ENCODE measurements at regions not wholly inside any gene's neighbourhood (a gene's known extent, or its start where the extent isn't known, plus 50 kb on each side); places are given as distances from the start of the nearest gene placed in this dataset.

- CTCF ChIA-PET, result no interaction called here
- H3K27ac Mint-ChIP-seq, result no peak overlapping the region
- DNase-seq (ENCODE audit: low spot score), result no peak
- H3K36me3 Mint-ChIP-seq, result no peaks in the 10 kb centered on the region
- POLR2A ChIA-PET, result no interaction called here
- H3K9me3 Mint-ChIP-seq, result no peaks in the 10 kb centered on the region
- H3K4me3 Mint-ChIP-seq, result no peak overlapping the region
- no peaks in the 10 kb centered on the region for H3K4me1 Mint-ChIP-seq
- no peaks in the 10 kb centered on the region; the same call in 1 of the 2 replicates for H3K27me3 Mint-ChIP-seq (ENCODE audit: low read depth)
- ATAC-seq, result no peak
- no peak for TF ChIP-seq E2F5 (CRISPR knock-in tag; IDR thresholded peaks at IDR 0.05)
- no peak for TF ChIP-seq NFATC4 (CRISPR knock-in tag; IDR thresholded peaks at IDR 0.05)
- no peak for TF ChIP-seq ZNF396 (CRISPR knock-in tag; IDR thresholded peaks at IDR 0.05; ENCODE audit: borderline replicate concordance)
- TF ChIP-seq ZNF416 (CRISPR knock-in tag; IDR thresholded peaks at IDR 0.05), result no peak
- no peak for TF ChIP-seq ETV6 (CRISPR knock-in tag; IDR thresholded peaks at IDR 0.05)
- TF ChIP-seq IRF1 (CRISPR knock-in tag; IDR thresholded peaks at IDR 0.05), result no peak
- no peak for TF ChIP-seq TCF7 (CRISPR knock-in tag; IDR thresholded peaks at IDR 0.05; ENCODE audit: low read depth)
- TF ChIP-seq ESRRA (CRISPR knock-in tag; IDR thresholded peaks at IDR 0.05; ENCODE audit: borderline replicate concordance), result no peak
- TF ChIP-seq NR3C1 (CRISPR knock-in tag; conservative IDR thresholded peaks at IDR 0.05; ENCODE audit: low read depth), result no peak
- no peak for TF ChIP-seq GRHL2 (CRISPR knock-in tag; IDR thresholded peaks at IDR 0.05; ENCODE audit: insufficient replicate concordance, severe bottlenecking)
- no peak for TF ChIP-seq ZNF425 (CRISPR knock-in tag; conservative IDR thresholded peaks at IDR 0.05)
- no peak for TF ChIP-seq ZNF138 (CRISPR knock-in tag; conservative IDR thresholded peaks at IDR 0.05)
These were observed 122.1 kb upstream of the DYNLRB2 start for GRCh38 chr16:80418517-80419355.

DNA sequence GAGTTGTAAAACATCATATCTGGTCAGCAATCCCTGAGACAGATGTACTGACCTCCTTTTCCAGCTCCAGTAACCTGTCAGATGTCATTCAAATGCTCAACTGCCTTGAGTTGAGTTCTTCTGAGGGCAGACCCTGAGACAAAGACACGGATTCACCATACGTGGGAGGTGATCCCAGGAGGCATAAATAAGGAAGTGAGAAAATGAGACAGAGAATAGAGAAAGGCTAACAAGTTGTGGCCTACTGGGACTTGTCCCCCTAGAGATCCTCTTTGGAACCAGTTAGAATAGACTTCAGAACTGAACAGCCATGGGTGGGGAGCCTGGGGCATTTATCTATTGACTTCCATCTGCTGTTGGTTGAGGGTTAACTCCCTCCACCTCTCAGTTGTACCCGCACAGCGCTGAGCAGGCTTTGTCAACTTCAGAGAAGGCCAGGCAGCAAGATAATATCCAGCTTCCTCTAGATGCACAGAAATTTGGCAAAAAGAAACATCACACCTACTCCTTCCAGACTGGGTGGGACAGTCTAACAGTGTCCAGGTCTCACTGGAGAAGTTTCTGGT lies 123.0 kb upstream of the DYNLRB2 start:
- no peak overlapping the region for H3K27ac Mint-ChIP-seq
- DNase-seq (ENCODE audit: low spot score), result no peak
- H3K36me3 Mint-ChIP-seq, result no peaks in the 10 kb centered on the region
- CTCF ChIA-PET, result no interaction called here
- H3K4me3 Mint-ChIP-seq, result no peak overlapping the region
- POLR2A ChIA-PET, result no interaction called here
- no peaks in the 10 kb centered on the region for H3K9me3 Mint-ChIP-seq
- no peaks in the 10 kb centered on the region; the same call in 1 of the 2 replicates for H3K27me3 Mint-ChIP-seq (ENCODE audit: low read depth)
- no peaks in the 10 kb centered on the region for H3K4me1 Mint-ChIP-seq
- TF ChIP-seq ZNF425 (CRISPR knock-in tag; conservative IDR thresholded peaks at IDR 0.05) (no peak), IRF2 (CRISPR knock-in tag; IDR thresholded peaks at IDR 0.05; ENCODE audit: borderline replicate concordance, low read depth) (no peak), ZNF416 (CRISPR knock-in tag; IDR thresholded peaks at IDR 0.05) (no peak), TP53 (CRISPR knock-in tag; IDR thresholded peaks at IDR 0.05) (no peak)
- no peak for ATAC-seq

DNA sequence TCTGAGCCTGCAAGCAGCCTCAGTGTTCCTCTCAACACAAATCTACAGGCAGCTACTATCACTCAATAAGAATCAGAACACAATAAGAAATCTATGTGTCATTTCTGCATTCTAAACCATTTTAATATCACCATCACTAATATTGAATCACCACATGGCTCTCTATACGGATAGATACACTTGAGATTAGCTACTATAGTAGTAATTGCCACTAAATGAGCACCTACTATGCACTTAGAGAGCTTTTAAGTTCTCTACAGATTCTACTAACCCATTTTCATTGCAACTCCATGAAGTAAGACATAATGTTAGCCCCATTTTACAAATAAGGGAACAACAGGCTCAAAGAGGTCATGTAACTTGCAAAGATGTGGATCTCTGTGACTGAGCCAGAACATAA lies 132.8 kb upstream of the DYNLRB2 start:
- DNase-seq (ENCODE audit: low spot score) (no peak), ATAC-seq (no peak)
- ChIA-PET CTCF (no interaction called here), POLR2A (no interaction called here)
- Mint-ChIP-seq H3K4me1 (no peaks in the 10 kb centered on the region), H3K4me3 (no peak overlapping the region), H3K27ac (no peak overlapping the region), H3K9me3 (no peaks in the 10 kb centered on the region), H3K27me3 (ENCODE audit: low read depth) (no peaks in the 10 kb centered on the region; the same call in 1 of the 2 replicates), H3K36me3 (no peaks in the 10 kb centered on the region)
- TF ChIP-seq FOXJ3 (CRISPR knock-in tag; IDR thresholded peaks at IDR 0.05; ENCODE audit: borderline replicate concordance) (no peak), CREB1 (CRISPR knock-in tag; IDR thresholded peaks at IDR 0.05) (no peak), ZNF416 (CRISPR knock-in tag; IDR thresholded peaks at IDR 0.05) (no peak)
- TF ChIP-seq, protein P1, sequence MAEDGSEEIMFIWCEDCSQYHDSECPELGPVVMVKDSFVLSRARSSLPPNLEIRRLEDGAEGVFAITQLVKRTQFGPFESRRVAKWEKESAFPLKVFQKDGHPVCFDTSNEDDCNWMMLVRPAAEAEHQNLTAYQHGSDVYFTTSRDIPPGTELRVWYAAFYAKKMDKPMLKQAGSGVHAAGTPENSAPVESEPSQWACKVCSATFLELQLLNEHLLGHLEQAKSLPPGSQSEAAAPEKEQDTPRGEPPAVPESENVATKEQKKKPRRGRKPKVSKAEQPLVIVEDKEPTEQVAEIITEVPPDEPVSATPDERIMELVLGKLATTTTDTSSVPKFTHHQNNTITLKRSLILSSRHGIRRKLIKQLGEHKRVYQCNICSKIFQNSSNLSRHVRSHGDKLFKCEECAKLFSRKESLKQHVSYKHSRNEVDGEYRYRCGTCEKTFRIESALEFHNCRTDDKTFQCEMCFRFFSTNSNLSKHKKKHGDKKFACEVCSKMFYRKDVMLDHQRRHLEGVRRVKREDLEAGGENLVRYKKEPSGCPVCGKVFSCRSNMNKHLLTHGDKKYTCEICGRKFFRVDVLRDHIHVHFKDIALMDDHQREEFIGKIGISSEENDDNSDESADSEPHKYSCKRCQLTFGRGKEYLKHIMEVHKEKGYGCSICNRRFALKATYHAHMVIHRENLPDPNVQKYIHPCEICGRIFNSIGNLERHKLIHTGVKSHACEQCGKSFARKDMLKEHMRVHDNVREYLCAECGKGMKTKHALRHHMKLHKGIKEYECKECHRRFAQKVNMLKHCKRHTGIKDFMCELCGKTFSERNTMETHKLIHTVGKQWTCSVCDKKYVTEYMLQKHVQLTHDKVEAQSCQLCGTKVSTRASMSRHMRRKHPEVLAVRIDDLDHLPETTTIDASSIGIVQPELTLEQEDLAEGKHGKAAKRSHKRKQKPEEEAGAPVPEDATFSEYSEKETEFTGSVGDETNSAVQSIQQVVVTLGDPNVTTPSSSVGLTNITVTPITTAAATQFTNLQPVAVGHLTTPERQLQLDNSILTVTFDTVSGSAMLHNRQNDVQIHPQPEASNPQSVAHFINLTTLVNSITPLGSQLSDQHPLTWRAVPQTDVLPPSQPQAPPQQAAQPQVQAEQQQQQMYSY (CRISPR knock-in tag; IDR thresholded peaks at IDR 0.05), result no peak

Data from WTC11 (cell line).